ENCODE measurements at regions not wholly inside any gene's neighbourhood (a gene's known extent, or its start where the extent isn't known, plus 50 kb on each side); places are given as distances from the start of the nearest gene placed in this dataset.

- TF ChIP-seq HMGXB4 (CRISPR knock-in tag; IDR thresholded peaks at IDR 0.05; ENCODE audit: borderline replicate concordance) = no peak
- no peak for TF ChIP-seq HEYL (CRISPR knock-in tag; IDR thresholded peaks at IDR 0.05)
- TF ChIP-seq CTCF (IDR thresholded peaks at IDR 0.05) = no peak
- no peak for TF ChIP-seq TP53 (CRISPR knock-in tag; IDR thresholded peaks at IDR 0.05)
- no peak for TF ChIP-seq POLR2A (IDR thresholded peaks at IDR 0.05; ENCODE audit: low read length)
- no peak for TF ChIP-seq CHD4 (IDR thresholded peaks at IDR 0.05; ENCODE audit: borderline replicate concordance)
- TF ChIP-seq EHF (CRISPR knock-in tag; IDR thresholded peaks at IDR 0.05) = no peak
These were observed 1033.9 kb downstream of the NLGN4X start for GRCh38 chrX:5194806-5195205.

Measured in A549 (cell line).